ENCODE measurements at regions not wholly inside any gene's neighbourhood (a gene's known extent, or its start where the extent isn't known, plus 50 kb on each side); places are given as distances from the start of the nearest gene placed in this dataset.

- Histone ChIP-seq H3K27ac (ENCODE audit: low read depth, low read length, poor library complexity, severe bottlenecking) (no peak overlapping the region), H3K4me1 (ENCODE audit: insufficient read depth, low read length, poor library complexity, severe bottlenecking) (no peaks in the 10 kb centered on the region), H4K20me1 (ENCODE audit: insufficient read depth, low read length) (no peaks in the 10 kb centered on the region), H3K4me2 (ENCODE audit: low read length) (no peak overlapping the region), H3K79me2 (ENCODE audit: insufficient read depth, low read depth, low read length) (no peaks in the 10 kb centered on the region), H3K9me2 (ENCODE audit: insufficient read depth, low read length) (no peaks in the 10 kb centered on the region), H3K36me3 (ENCODE audit: insufficient read depth, low read length) (no peaks in the 10 kb centered on the region), H3K9me3 (ENCODE audit: low read length) (no peaks in the 10 kb centered on the region), H3K4me3 (ENCODE audit: low read depth, low read length, poor library complexity, severe bottlenecking) (no peak overlapping the region), H2AFZ (ENCODE audit: low read length) (no peak overlapping the region)
- BruUV-seq (replicated peaks): no TSS peak
- ChIA-PET CTCF (ENCODE audit: unreplicated experiment) (no interaction called here), POLR2A (no interaction called here)
- no peak for DNase-seq (ENCODE audit: low spot score)
- TF ChIP-seq CTCF (conservative IDR thresholded peaks at IDR 0.05; ENCODE audit: low read length) (no peak), EZH2phosphoT487 (IDR thresholded peaks at IDR 0.05; ENCODE audit: borderline replicate concordance, low read depth, low read length) (no peak)
- intact Hi-C loops (cut with micrococcal nuclease; ENCODE audit: unreplicated experiment): no loop called here
Measured at GRCh38 chr1:187474336-187474735, 645.6 kb downstream of the PLA2G4A start.

DNA sequence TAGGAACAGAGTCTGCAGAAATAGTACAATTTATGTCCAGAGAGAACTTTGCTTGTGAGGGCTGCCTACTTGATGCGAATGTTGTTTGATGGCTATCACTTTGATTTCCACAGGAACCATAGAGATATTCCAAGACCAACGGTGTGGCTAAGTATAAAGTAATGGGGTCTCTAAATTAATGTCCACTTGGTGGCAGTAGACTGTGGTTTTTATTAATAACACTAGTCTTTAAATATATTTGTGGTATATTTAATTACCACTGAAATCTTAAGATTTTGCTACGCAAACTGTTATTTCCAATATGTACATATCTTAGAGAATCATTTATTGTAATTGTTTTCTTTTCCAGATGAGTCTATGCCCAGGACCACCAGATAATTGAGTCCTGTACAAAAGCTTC lies 647.9 kb downstream of the PLA2G4A start:
- no peak overlapping the region for H3K4me2 ChIP-seq (ENCODE audit: low read length)
- no peaks in the 10 kb centered on the region for H3K36me3 ChIP-seq (ENCODE audit: insufficient read depth, low read length)
- intact Hi-C loops (cut with micrococcal nuclease; ENCODE audit: unreplicated experiment): no loop called here
- H3K4me1 ChIP-seq (ENCODE audit: insufficient read depth, low read length, poor library complexity, severe bottlenecking): no peaks in the 10 kb centered on the region
- no peaks in the 10 kb centered on the region for H3K79me2 ChIP-seq (ENCODE audit: insufficient read depth, low read depth, low read length)
- peak; percentile 1 for DNase-seq (ENCODE audit: low spot score)
- no peak overlapping the region for H3K4me3 ChIP-seq (ENCODE audit: low read depth, low read length, poor library complexity, severe bottlenecking)
- ChIA-PET CTCF (ENCODE audit: unreplicated experiment) (no interaction called here), POLR2A (no interaction called here)
- H4K20me1 ChIP-seq (ENCODE audit: insufficient read depth, low read length): no peaks in the 10 kb centered on the region
- no peak overlapping the region for H3K27ac ChIP-seq (ENCODE audit: low read depth, low read length, poor library complexity, severe bottlenecking)
- BruUV-seq (replicated peaks): no TSS peak
- no peaks in the 10 kb centered on the region for H3K9me3 ChIP-seq (ENCODE audit: low read length)
- H3K9me2 ChIP-seq (ENCODE audit: insufficient read depth, low read length): no peaks in the 10 kb centered on the region
- TF ChIP-seq CTCF (conservative IDR thresholded peaks at IDR 0.05; ENCODE audit: low read length): peak; percentile 70
- TF ChIP-seq EZH2phosphoT487 (IDR thresholded peaks at IDR 0.05; ENCODE audit: borderline replicate concordance, low read depth, low read length): no peak
- no peak overlapping the region for H2AFZ ChIP-seq (ENCODE audit: low read length)

- Histone ChIP-seq H3K9me2 (ENCODE audit: insufficient read depth, low read length) (no peaks in the 10 kb centered on the region), H4K20me1 (ENCODE audit: insufficient read depth, low read length) (no peaks in the 10 kb centered on the region), H3K4me2 (ENCODE audit: low read length) (no peak overlapping the region), H3K9me3 (ENCODE audit: low read length) (no peaks in the 10 kb centered on the region), H3K79me2 (ENCODE audit: insufficient read depth, low read depth, low read length) (no peaks in the 10 kb centered on the region), H3K36me3 (ENCODE audit: insufficient read depth, low read length) (no peaks in the 10 kb centered on the region), H3K4me3 (ENCODE audit: low read depth, low read length, poor library complexity, severe bottlenecking) (no peak overlapping the region), H2AFZ (ENCODE audit: low read length) (no peak overlapping the region), H3K4me1 (ENCODE audit: insufficient read depth, low read length, poor library complexity, severe bottlenecking) (no peaks in the 10 kb centered on the region), H3K27ac (ENCODE audit: low read depth, low read length, poor library complexity, severe bottlenecking) (no peak overlapping the region)
- no peak for DNase-seq (ENCODE audit: low spot score)
- CTCF ChIA-PET (ENCODE audit: unreplicated experiment): no interaction called here
- POLR2A ChIA-PET: no interaction called here
- BruUV-seq (replicated peaks): no TSS peak
- intact Hi-C loops (cut with micrococcal nuclease; ENCODE audit: unreplicated experiment): no loop called here
- no peak for TF ChIP-seq CTCF (conservative IDR thresholded peaks at IDR 0.05; ENCODE audit: low read length)
- TF ChIP-seq EZH2phosphoT487 (IDR thresholded peaks at IDR 0.05; ENCODE audit: borderline replicate concordance, low read depth, low read length): no peak
Measured at GRCh38 chr1:187477103-187477502, 648.4 kb downstream of the PLA2G4A start.

All from OCI-LY7 (cell line).